HEK293 (cell line): ENCODE measurements at regions not wholly inside any gene's neighbourhood (a gene's known extent, or its start where the extent isn't known, plus 50 kb on each side); places are given as distances from the start of the nearest gene placed in this dataset.

ENCODE experiments used
- CTCF ChIA-PET: fragments of 350-600 bp; formaldehyde crosslinking; extraction: SDS; loops from one replicate; lab custom pipeline; 2021; ENCODE audit warnings: antibody characterized with exemption; lab: Yijun Ruan, JAX
- POLR2A ChIA-PET: fragments of 300-600 bp; formaldehyde crosslinking; extraction: SDS; loops from one replicate; lab custom pipeline; 2020; ENCODE audit warnings: antibody characterized with exemption, inconsistent platforms; lab: Yijun Ruan, JAX
- H3K27ac ChIP-seq: fragments of 200-500 bp; sonication (Bioruptor generic); 2 replicates; pipeline ENCODE4 v1.5.1; 2014; ENCODE audit warnings: low read depth, low read length, control low read depth, inconsistent platforms; ENCODE audit errors: extremely low read depth
- H3K36me3 ChIP-seq, 2 experiments: fragments of 200-500 bp in 1 of 2; sonication (Bioruptor generic) in 1 of 2; 1 replicate in 1 of 2; 2 replicates in 1 of 2; pipeline ENCODE4 v1.5.1; 2014 to 2017; ENCODE audit warnings: inconsistent platforms in 2 of 2, low read length in 2 of 2; ENCODE audit not compliant: control insufficient read depth in 2 of 2, insufficient read depth in 1 of 2
- H3K4me1 ChIP-seq: fragments of 200-500 bp; sonication (Bioruptor generic); 2 replicates; pipeline ENCODE4 v1.5.1; 2014; ENCODE audit warnings: mild to moderate bottlenecking, low read length, inconsistent platforms; ENCODE audit not compliant: control insufficient read depth, insufficient read depth
- H3K4me3 ChIP-seq: 2 replicates; pipeline ENCODE4 v1.5.1; 2011; ENCODE audit warnings: low read depth, mild to moderate bottlenecking, control low read depth, low read length, moderate library complexity
- H3K9me3 ChIP-seq: fragments of 200-500 bp; sonication (Bioruptor generic); 2 replicates; pipeline ENCODE4 v1.5.1; 2014; ENCODE audit warnings: low read depth, low read length, inconsistent platforms; ENCODE audit not compliant: control insufficient read depth, insufficient read depth
- GLIS2 ChIP-seq: fragments of 450-650 bp; formaldehyde crosslinking; IDR thresholded peaks from 2 replicates; pipeline ENCODE4 v1.5.1; 2016; ENCODE audit warnings: missing biosample characterization, missing genetic modification characterization
- KLF7 ChIP-seq: fragments of 450-650 bp; formaldehyde crosslinking; IDR thresholded peaks from 2 replicates; pipeline ENCODE4 v1.5.1; 2016; ENCODE audit warnings: missing biosample characterization, missing genetic modification characterization, borderline replicate concordance
- SALL2 ChIP-seq: fragments of 450-650 bp; formaldehyde crosslinking; IDR thresholded peaks from 2 replicates; pipeline ENCODE4 v1.5.0; 2017; ENCODE audit warnings: missing biosample characterization, mild to moderate bottlenecking, missing genetic modification characterization, borderline replicate concordance
- SCRT2 ChIP-seq: fragments of 450-650 bp; formaldehyde crosslinking; IDR thresholded peaks from 2 replicates; pipeline ENCODE4 v1.5.1; 2016; ENCODE audit warnings: missing biosample characterization, missing genetic modification characterization
- YY2 ChIP-seq: fragments of 450-650 bp; formaldehyde crosslinking; IDR thresholded peaks from 2 replicates; pipeline ENCODE4 v1.5.1; 2016; ENCODE audit warnings: missing biosample characterization, missing genetic modification characterization
- ZBTB21 ChIP-seq: fragments of 450-650 bp; formaldehyde crosslinking; IDR thresholded peaks from 2 replicates; pipeline ENCODE4 v1.5.1; 2017; ENCODE audit warnings: missing biosample characterization, missing genetic modification characterization
- ZFP69B ChIP-seq: fragments of 450-650 bp; formaldehyde crosslinking; IDR thresholded peaks from 2 replicates; pipeline ENCODE4 v1.5.1; 2016; ENCODE audit warnings: missing biosample characterization, missing genetic modification characterization
- ZIC2 ChIP-seq: fragments of 450-650 bp; formaldehyde crosslinking; IDR thresholded peaks from 2 replicates; pipeline ENCODE4 v1.5.1; 2016; ENCODE audit warnings: missing biosample characterization, missing genetic modification characterization
- ZNF121 ChIP-seq: fragments of 450-650 bp; formaldehyde crosslinking; IDR thresholded peaks from 2 replicates; pipeline ENCODE4 v1.5.1; 2016; ENCODE audit warnings: missing biosample characterization, missing genetic modification characterization
- ZNF16 ChIP-seq: fragments of 450-650 bp; formaldehyde crosslinking; IDR thresholded peaks from 2 replicates; pipeline ENCODE4 v1.5.1; 2016; ENCODE audit warnings: low read depth, missing biosample characterization, missing genetic modification characterization
- ZNF214 ChIP-seq: fragments of 450-650 bp; formaldehyde crosslinking; IDR thresholded peaks from 2 replicates; pipeline ENCODE4 v1.5.1; 2017; ENCODE audit warnings: missing biosample characterization, mild to moderate bottlenecking, missing genetic modification characterization, borderline replicate concordance
- ZNF510 ChIP-seq: fragments of 450-650 bp; formaldehyde crosslinking; IDR thresholded peaks from 2 replicates; pipeline ENCODE4 v1.5.1; 2018; ENCODE audit warnings: mild to moderate bottlenecking, missing genetic modification characterization, missing biosample characterization; ENCODE audit not compliant: insufficient replicate concordance
- ZNF549 ChIP-seq: fragments of 450-650 bp; IDR thresholded peaks from 2 replicates; pipeline ENCODE4 v1.5.1; 2018; ENCODE audit warnings: missing biosample characterization, missing genetic modification characterization, mild to moderate bottlenecking, inconsistent platforms, moderate library complexity
- ZNF585B ChIP-seq: fragments of 450-650 bp; formaldehyde crosslinking; IDR thresholded peaks from 2 replicates; pipeline ENCODE4 v1.5.1; 2016; ENCODE audit warnings: missing biosample characterization, missing genetic modification characterization
- ZNF747 ChIP-seq: fragments of 450-650 bp; formaldehyde crosslinking; IDR thresholded peaks from 2 replicates; pipeline ENCODE4 v1.5.1; 2016; ENCODE audit warnings: missing biosample characterization, missing genetic modification characterization
- ZNF792 ChIP-seq: fragments of 450-650 bp; formaldehyde crosslinking; IDR thresholded peaks from 2 replicates; pipeline ENCODE4 v1.5.1; 2016; ENCODE audit warnings: missing biosample characterization, missing genetic modification characterization
- ZSCAN30 ChIP-seq: fragments of 450-650 bp; IDR thresholded peaks from 2 replicates; pipeline ENCODE4 v1.5.1; 2018; ENCODE audit warnings: missing biosample characterization, mild to moderate bottlenecking, missing genetic modification characterization, moderate library complexity
- TF ChIP-seq, protein P1 (sequence below): sonication (generic); formaldehyde crosslinking; IDR thresholded peaks from 2 replicates; pipeline ENCODE4 v1.8.1; 2022; ENCODE audit warnings: mild to moderate bottlenecking, moderate library complexity, missing genetic modification reagents
- TF ChIP-seq, protein P2 (sequence below): fragments of 450-650 bp; IDR thresholded peaks from 2 replicates; pipeline ENCODE4 v1.5.1; 2018; ENCODE audit warnings: missing biosample characterization, missing genetic modification characterization
- TF ChIP-seq, protein P3 (sequence below): fragments of 450-650 bp; formaldehyde crosslinking; IDR thresholded peaks from 2 replicates; pipeline ENCODE4 v1.5.1; 2016; ENCODE audit warnings: missing biosample characterization, missing genetic modification characterization
- TF ChIP-seq, protein P4 (sequence below): fragments of 450-650 bp; formaldehyde crosslinking; IDR thresholded peaks from 2 replicates; pipeline ENCODE4 v1.5.1; 2016; ENCODE audit warnings: missing biosample characterization, missing genetic modification characterization
- TF ChIP-seq, protein P5 (sequence below): fragments of 450-650 bp; formaldehyde crosslinking; IDR thresholded peaks from 2 replicates; pipeline ENCODE4 v1.5.1; 2016; ENCODE audit warnings: missing biosample characterization, missing genetic modification characterization, low read depth

DNA sequence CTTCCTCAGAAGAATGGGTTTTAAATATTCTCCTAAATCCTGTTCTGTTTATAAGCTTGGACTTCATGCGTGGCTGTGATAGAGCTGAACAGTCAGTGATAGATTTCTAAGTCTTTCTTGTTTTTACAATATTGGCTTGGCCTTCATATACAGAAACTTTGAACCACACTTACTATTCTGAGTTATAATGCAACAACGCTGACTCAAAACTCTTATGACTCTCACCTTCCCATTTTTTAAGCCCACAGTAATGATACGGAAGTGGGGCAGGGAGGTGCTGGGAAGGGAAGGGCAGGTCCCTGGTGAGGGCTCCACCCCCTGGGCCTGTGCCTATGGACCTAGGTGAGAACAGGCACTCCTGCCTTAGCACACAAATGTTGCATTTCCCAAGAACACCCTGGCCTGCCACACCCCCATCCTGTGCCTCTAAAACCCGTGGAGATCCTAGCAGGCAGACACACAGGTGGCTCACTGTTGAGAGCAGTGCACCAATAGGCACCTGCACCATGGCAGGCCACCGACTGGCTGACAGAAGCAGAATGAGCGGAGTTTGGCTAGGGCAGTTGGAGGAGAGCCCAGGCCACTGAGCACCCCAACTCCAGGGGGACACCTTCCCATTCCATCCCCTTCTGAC, 376.7 kb downstream of the GABRG2 start (continued):
- no peak for TF ChIP-seq ZNF792 (tag by site-specific recombination)
- TF ChIP-seq, protein P1, sequence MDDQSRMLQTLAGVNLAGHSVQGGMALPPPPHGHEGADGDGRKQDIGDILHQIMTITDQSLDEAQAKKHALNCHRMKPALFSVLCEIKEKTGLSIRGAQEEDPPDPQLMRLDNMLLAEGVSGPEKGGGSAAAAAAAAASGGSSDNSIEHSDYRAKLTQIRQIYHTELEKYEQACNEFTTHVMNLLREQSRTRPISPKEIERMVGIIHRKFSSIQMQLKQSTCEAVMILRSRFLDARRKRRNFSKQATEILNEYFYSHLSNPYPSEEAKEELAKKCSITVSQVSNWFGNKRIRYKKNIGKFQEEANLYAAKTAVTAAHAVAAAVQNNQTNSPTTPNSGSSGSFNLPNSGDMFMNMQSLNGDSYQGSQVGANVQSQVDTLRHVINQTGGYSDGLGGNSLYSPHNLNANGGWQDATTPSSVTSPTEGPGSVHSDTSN = no peak
- no peak for TF ChIP-seq ZSCAN30

DNA sequence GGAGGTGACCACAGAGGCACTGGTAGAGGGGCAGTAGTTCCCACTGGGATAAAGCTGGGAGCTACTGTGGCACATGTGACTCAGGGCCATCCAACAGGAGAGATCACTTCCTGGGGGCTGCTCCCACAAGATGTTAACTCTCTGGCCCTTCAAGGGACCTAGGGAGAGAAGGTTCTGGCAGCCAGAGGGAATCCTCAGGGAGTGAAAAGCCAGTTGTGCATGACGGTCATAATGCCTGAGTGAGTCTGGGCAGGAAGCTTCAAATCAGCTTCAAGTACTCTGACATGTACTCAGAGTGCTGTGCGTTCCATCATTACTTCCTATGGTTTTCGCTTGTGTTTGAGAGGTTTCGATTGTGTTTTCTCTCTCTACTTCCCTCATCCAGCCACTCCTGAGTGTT, 388.5 kb downstream of the GABRG2 start:
- no peaks in the 10 kb centered on the region for H3K4me1 ChIP-seq
- H3K9me3 ChIP-seq = no peaks in the 10 kb centered on the region
- H3K36me3 ChIP-seq = no peaks in the 10 kb centered on the region
- CTCF ChIA-PET = interaction anchor here (0.6 kb wide), 1 partner anchor 14 kb away, joined by 3 read pairs; no protein-coding TSS in a partner anchor
- POLR2A ChIA-PET = no interaction called here
- H3K27ac ChIP-seq = no peak overlapping the region
- H3K4me3 ChIP-seq = no peak overlapping the region
- no peak for TF ChIP-seq ZNF121 (tag by site-specific recombination)
- no peak for TF ChIP-seq SALL2 (tag by site-specific recombination)
- TF ChIP-seq ZNF510 (tag by site-specific recombination) = no peak
- no peak for TF ChIP-seq ZNF585B
- no peak for TF ChIP-seq ZNF549 (tag by site-specific recombination)
- TF ChIP-seq ZNF214 (tag by site-specific recombination) = no peak
- TF ChIP-seq ZSCAN30 = no peak
- no peak for TF ChIP-seq ZFP69B (tag by site-specific recombination)
- TF ChIP-seq ZNF16 (tag by site-specific recombination) = no peak
- no peak for TF ChIP-seq ZBTB21 (tag by site-specific recombination)
- TF ChIP-seq GLIS2 = no peak
- no peak for TF ChIP-seq ZNF747 (tag by site-specific recombination)
- no peak for TF ChIP-seq SCRT2 (tag by site-specific recombination)
- no peak for TF ChIP-seq ZIC2
- no peak for TF ChIP-seq KLF7 (tag by site-specific recombination)

DNA sequence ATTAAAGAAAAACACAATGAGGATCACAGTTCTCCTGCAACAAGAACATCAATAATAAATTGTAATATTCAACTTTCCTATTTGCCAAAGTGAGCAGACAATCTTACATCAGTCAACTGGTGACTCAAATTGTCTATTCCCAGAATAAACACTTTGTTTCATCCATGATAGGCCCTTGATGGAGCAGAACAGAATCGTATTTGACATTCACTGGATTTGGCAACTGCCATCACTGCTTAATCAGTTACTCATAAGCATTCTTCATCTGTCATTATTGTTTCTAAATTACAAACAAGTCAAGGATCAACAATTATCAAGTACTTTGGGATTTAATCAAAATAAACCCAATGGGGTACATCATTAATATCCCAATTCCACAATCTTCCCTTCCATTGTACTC, 398.4 kb downstream of the GABRG2 start:
- Histone ChIP-seq H3K4me3 (no peak overlapping the region), H3K36me3 (no peaks in the 10 kb centered on the region), H3K27ac (no peak overlapping the region), H3K4me1 (no peaks in the 10 kb centered on the region), H3K9me3 (no peaks in the 10 kb centered on the region)
- ChIA-PET CTCF (no interaction called here), POLR2A (no interaction called here)
- no peak for TF ChIP-seq YY2 (tag by site-specific recombination)
- TF ChIP-seq, protein P2, sequence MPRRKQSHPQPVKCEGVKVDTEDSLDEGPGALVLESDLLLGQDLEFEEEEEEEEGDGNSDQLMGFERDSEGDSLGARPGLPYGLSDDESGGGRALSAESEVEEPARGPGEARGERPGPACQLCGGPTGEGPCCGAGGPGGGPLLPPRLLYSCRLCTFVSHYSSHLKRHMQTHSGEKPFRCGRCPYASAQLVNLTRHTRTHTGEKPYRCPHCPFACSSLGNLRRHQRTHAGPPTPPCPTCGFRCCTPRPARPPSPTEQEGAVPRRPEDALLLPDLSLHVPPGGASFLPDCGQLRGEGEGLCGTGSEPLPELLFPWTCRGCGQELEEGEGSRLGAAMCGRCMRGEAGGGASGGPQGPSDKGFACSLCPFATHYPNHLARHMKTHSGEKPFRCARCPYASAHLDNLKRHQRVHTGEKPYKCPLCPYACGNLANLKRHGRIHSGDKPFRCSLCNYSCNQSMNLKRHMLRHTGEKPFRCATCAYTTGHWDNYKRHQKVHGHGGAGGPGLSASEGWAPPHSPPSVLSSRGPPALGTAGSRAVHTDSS (tag by site-specific recombination) = no peak
- TF ChIP-seq, protein P3, sequence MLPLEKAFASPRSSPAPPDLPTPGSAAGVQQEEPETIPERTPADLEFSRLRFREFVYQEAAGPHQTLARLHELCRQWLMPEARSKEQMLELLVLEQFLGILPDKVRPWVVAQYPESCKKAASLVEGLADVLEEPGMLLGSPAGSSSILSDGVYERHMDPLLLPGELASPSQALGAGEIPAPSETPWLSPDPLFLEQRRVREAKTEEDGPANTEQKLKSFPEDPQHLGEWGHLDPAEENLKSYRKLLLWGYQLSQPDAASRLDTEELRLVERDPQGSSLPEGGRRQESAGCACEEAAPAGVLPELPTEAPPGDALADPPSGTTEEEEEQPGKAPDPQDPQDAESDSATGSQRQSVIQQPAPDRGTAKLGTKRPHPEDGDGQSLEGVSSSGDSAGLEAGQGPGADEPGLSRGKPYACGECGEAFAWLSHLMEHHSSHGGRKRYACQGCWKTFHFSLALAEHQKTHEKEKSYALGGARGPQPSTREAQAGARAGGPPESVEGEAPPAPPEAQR = no peak
- TF ChIP-seq, protein P4, sequence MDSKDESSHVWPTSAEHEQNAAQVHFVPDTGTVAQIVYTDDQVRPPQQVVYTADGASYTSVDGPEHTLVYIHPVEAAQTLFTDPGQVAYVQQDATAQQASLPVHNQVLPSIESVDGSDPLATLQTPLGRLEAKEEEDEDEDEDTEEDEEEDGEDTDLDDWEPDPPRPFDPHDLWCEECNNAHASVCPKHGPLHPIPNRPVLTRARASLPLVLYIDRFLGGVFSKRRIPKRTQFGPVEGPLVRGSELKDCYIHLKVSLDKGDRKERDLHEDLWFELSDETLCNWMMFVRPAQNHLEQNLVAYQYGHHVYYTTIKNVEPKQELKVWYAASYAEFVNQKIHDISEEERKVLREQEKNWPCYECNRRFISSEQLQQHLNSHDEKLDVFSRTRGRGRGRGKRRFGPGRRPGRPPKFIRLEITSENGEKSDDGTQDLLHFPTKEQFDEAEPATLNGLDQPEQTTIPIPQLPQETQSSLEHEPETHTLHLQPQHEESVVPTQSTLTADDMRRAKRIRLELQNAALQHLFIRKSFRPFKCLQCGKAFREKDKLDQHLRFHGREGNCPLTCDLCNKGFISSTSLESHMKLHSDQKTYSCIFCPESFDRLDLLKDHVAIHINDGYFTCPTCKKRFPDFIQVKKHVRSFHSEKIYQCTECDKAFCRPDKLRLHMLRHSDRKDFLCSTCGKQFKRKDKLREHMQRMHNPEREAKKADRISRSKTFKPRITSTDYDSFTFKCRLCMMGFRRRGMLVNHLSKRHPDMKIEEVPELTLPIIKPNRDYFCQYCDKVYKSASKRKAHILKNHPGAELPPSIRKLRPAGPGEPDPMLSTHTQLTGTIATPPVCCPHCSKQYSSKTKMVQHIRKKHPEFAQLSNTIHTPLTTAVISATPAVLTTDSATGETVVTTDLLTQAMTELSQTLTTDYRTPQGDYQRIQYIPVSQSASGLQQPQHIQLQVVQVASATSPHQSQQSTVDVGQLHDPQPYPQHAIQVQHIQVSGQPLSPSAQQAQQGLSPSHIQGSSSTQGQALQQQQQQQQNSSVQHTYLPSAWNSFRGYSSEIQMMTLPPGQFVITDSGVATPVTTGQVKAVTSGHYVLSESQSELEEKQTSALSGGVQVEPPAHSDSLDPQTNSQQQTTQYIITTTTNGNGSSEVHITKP (tag by site-specific recombination) = no peak
- TF ChIP-seq, protein P5, sequence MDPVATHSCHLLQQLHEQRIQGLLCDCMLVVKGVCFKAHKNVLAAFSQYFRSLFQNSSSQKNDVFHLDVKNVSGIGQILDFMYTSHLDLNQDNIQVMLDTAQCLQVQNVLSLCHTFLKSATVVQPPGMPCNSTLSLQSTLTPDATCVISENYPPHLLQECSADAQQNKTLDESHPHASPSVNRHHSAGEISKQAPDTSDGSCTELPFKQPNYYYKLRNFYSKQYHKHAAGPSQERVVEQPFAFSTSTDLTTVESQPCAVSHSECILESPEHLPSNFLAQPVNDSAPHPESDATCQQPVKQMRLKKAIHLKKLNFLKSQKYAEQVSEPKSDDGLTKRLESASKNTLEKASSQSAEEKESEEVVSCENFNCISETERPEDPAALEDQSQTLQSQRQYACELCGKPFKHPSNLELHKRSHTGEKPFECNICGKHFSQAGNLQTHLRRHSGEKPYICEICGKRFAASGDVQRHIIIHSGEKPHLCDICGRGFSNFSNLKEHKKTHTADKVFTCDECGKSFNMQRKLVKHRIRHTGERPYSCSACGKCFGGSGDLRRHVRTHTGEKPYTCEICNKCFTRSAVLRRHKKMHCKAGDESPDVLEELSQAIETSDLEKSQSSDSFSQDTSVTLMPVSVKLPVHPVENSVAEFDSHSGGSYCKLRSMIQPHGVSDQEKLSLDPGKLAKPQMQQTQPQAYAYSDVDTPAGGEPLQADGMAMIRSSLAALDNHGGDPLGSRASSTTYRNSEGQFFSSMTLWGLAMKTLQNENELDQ (tag by site-specific recombination) = no peak
